Nephron progenitor cell (in vitro differentiated cells): ENCODE measurements at regions not wholly inside any gene's neighbourhood (a gene's known extent, or its start where the extent isn't known, plus 50 kb on each side); places are given as distances from the start of the nearest gene placed in this dataset.

ENCODE experiments used
- DNase-seq: peaks from one replicate; pipeline ENCODE4 v3.0.0; 2021
- H3K27ac Mint-ChIP-seq: 2 replicates; pipeline ENCODE4 v1.8.0; 2021; ENCODE audit warnings: mild to moderate bottlenecking, moderate library complexity, mixed read lengths
- H3K27me3 Mint-ChIP-seq: 2 replicates; pipeline ENCODE4 v1.8.0; 2021; ENCODE audit warnings: mild to moderate bottlenecking, low read depth, mixed read lengths; ENCODE audit not compliant: poor library complexity
- H3K36me3 Mint-ChIP-seq: 2 replicates; pipeline ENCODE4 v1.8.0; 2021; ENCODE audit warnings: low read depth, mixed read lengths
- H3K4me1 Mint-ChIP-seq: 2 replicates; pipeline ENCODE4 v1.8.0; 2021; ENCODE audit warnings: mixed read lengths
- H3K4me3 Mint-ChIP-seq: 2 replicates; pipeline ENCODE4 v1.8.0; 2021; ENCODE audit warnings: mild to moderate bottlenecking, moderate library complexity, mixed read lengths
- H3K9me3 Mint-ChIP-seq: 2 replicates; pipeline ENCODE4 v1.8.0; 2021; ENCODE audit warnings: mild to moderate bottlenecking, moderate library complexity, mixed read lengths
- TF ChIP-seq, protein P1 (sequence below): fragments of 200-600 bp; sonication (generic); IDR thresholded peaks from 2 replicates; pipeline ENCODE4 v1.5.0; 2021; ENCODE audit warnings: antibody characterized with exemption

DNA sequence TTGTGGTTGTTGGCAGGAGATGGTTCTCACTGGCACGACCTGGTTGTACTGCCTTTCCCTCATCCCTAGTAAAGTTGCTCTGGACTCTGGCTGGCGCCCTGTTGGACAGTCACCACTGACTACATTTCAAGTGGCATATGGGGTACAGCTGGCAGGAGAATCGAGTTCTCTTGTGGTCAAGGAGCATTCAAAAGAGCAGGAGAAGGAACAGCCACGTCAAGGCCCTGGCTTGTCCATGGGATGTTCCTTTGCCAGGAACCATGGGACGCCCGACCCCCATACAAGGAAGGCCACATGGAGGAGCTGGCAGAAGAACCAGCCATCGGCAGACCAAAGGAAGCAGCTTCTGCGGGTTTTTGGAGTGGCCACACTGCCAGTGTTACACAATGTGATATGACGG, 87.0 kb upstream of the SLC25A13 start:
- no peaks in the 10 kb centered on the region for H3K9me3 Mint-ChIP-seq
- H3K27ac Mint-ChIP-seq: no peak overlapping the region
- no peaks in the 10 kb centered on the region for H3K4me1 Mint-ChIP-seq
- no peak for DNase-seq
- H3K27me3 Mint-ChIP-seq: no peaks in the 10 kb centered on the region
- H3K36me3 Mint-ChIP-seq: no peaks in the 10 kb centered on the region
- TF ChIP-seq, protein P1, sequence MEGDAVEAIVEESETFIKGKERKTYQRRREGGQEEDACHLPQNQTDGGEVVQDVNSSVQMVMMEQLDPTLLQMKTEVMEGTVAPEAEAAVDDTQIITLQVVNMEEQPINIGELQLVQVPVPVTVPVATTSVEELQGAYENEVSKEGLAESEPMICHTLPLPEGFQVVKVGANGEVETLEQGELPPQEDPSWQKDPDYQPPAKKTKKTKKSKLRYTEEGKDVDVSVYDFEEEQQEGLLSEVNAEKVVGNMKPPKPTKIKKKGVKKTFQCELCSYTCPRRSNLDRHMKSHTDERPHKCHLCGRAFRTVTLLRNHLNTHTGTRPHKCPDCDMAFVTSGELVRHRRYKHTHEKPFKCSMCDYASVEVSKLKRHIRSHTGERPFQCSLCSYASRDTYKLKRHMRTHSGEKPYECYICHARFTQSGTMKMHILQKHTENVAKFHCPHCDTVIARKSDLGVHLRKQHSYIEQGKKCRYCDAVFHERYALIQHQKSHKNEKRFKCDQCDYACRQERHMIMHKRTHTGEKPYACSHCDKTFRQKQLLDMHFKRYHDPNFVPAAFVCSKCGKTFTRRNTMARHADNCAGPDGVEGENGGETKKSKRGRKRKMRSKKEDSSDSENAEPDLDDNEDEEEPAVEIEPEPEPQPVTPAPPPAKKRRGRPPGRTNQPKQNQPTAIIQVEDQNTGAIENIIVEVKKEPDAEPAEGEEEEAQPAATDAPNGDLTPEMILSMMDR: no peak
- H3K4me3 Mint-ChIP-seq: no peak overlapping the region

DNA sequence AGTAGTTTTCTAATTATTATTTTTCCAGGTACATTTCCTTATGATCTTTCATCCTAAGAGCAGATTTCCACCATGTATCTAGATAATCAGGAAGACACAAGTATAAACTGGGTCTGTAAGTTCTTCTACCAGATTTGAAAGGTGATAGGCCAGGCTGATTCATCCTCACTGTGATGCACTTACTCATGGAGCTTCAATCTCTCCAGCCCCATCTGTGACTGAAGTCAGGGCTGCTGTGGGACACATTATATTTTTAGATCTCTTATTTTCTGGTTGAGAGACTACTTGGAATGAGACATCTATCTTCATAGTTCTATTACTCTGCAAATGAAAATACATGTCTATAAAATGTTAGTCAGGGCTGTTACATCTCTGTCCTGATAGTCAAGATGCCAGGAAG, 85.5 kb upstream of the SLC25A13 start:
- H3K9me3 Mint-ChIP-seq: no peaks in the 10 kb centered on the region
- no peak overlapping the region for H3K4me3 Mint-ChIP-seq
- H3K27ac Mint-ChIP-seq: no peak overlapping the region
- H3K4me1 Mint-ChIP-seq: no peaks in the 10 kb centered on the region
- DNase-seq: no peak
- no peaks in the 10 kb centered on the region for H3K27me3 Mint-ChIP-seq
- TF ChIP-seq, protein P1: no peak
- no peaks in the 10 kb centered on the region for H3K36me3 Mint-ChIP-seq

DNA sequence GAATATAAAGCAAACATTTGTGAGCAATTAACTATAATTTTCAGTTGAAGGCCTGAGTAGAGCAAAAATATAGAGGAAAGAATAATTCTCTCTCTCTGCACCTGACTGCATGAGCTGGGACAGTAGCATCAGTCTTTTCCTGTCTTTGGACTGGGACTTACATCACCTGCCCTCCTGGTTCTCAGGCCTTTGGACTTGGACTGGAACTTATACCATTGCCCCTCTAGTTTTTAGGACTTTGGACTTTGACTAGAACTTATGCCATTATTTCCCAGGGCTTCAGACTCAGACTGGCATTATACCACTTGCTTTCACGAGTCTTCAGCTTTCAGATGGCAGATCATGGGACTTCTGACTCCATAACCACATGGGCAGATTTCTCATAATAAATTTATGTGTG, 81.0 kb upstream of the SLC25A13 start:
- Mint-ChIP-seq H3K4me1 (no peaks in the 10 kb centered on the region), H3K9me3 (no peaks in the 10 kb centered on the region), H3K27ac (no peak overlapping the region), H3K4me3 (no peak overlapping the region), H3K27me3 (no peaks in the 10 kb centered on the region), H3K36me3 (no peaks in the 10 kb centered on the region)
- TF ChIP-seq, protein P1: no peak
- no peak for DNase-seq

DNA sequence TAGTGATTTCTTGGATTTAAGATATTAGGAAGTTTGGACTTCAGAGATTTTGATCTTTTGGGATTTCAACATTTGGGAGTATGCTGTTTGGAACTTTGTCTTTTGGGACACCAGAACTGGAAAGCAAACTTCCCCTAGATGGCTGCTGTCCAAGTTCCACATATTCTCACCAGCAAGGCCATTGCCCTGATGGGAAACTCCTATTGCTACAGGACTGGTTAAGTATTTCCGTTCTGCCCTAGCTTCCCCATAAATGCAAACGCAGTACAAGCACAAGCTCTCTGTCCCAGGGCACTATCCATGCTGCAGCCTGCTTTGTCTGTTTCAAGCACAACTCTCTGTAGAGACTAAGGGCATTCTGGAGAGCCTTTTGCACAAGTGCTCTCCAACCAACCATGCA, 79.3 kb upstream of the SLC25A13 start:
- TF ChIP-seq, protein P1: no peak
- peaks cover 3% of the 10 kb centered on the region for H3K27me3 Mint-ChIP-seq

DNA sequence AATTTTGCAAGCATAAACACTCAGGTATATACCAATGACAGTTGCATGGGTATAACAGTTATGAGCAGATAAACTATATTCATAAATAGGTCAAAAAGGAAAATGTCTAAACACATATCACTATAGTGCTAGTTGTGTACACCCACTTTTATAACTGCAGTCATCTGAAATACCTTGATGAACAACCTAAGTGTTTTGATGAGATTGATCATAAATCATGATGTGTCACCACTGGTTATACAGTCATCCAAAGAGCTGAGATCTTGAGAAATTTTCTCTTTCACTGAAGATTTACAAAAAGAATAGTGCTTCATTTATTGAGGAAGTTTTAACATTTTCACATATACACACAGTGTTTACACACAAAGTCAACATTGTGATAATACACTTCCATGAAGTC, 78.6 kb upstream of the SLC25A13 start:
- Mint-ChIP-seq H3K4me3 (no peak overlapping the region), H3K27ac (no peak overlapping the region), H3K27me3 (peaks cover 3% of the 10 kb centered on the region), H3K9me3 (no peaks in the 10 kb centered on the region), H3K36me3 (no peaks in the 10 kb centered on the region), H3K4me1 (no peaks in the 10 kb centered on the region)
- DNase-seq: no peak
- TF ChIP-seq, protein P1: no peak

More for the DNA sequence above, 79.3 kb upstream of the SLC25A13 start:
- no peak for DNase-seq
- Mint-ChIP-seq H3K4me1 (no peaks in the 10 kb centered on the region), H3K36me3 (no peaks in the 10 kb centered on the region), H3K27ac (no peak overlapping the region), H3K4me3 (no peak overlapping the region), H3K9me3 (no peaks in the 10 kb centered on the region)

DNA sequence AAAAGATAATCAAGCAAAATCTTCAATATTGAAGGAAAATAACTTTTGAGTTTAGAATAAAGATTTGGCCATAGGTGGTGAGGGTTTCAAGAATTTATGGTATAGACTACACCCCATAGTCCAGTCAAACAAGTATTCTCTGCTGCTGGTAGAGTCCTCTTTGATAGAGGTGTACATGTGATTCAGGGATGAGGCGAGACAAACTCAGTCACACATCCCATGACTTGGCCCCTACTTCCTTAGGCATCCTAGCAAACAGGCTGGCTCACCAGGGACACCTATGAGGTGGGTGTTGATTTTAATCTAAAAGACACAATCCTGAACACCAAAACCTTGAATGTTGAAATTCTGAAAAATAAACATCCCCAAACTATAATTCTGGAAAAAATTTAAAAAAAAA, 78.1 kb upstream of the SLC25A13 start:
- DNase-seq: no peak
- Mint-ChIP-seq H3K4me3 (no peak overlapping the region), H3K27me3 (peaks cover 3% of the 10 kb centered on the region)

More for the DNA sequence above, 78.1 kb upstream of the SLC25A13 start:
- Mint-ChIP-seq H3K9me3 (no peaks in the 10 kb centered on the region), H3K4me1 (no peaks in the 10 kb centered on the region), H3K27ac (no peak overlapping the region), H3K36me3 (no peaks in the 10 kb centered on the region)
- TF ChIP-seq, protein P1: no peak
